Small intestine (tissue), 7 donors: ENCODE measurements at regions not wholly inside any gene's neighbourhood (a gene's known extent, or its start where the extent isn't known, plus 50 kb on each side); places are given as distances from the start of the nearest gene placed in this dataset.
"Not testable (repeated sequence)": the region's sequence is repeated elsewhere in the genome, so short reads cannot be mapped to it uniquely, and the experiment has no call there.

Experiments
- DNase-seq, 2 donors: peaks; one replicate each; pipeline versions ENCODE4 v3.0.0 to v3.0.0-alpha.2; 2013
- FAIRE-seq: peaks from 2 replicates; lab custom pipeline; 2012; peaks lifted over from hg19 to GRCh38; lab: Jason Lieb, UNC
- H3K27ac ChIP-seq, 3 donors: one replicate each; pipeline ENCODE4 v1.5.1; 2013; ENCODE audit warnings: low read length in 2 of 3, mild to moderate bottlenecking in 2 of 3, control low read depth in 1 of 3, inconsistent platforms in 1 of 3, low read depth in 1 of 3, moderate library complexity in 1 of 3
- H3K27me3 ChIP-seq, 3 donors: one replicate each; pipeline ENCODE4 v1.6.1; 2013; ENCODE audit warnings: low read length in 3 of 3, inconsistent platforms in 1 of 3; ENCODE audit not compliant: control insufficient read depth in 3 of 3, insufficient read depth in 3 of 3
- H3K36me3 ChIP-seq, 3 donors: one replicate each; pipeline ENCODE4 v1.6.1; 2013; ENCODE audit warnings: low read length in 3 of 3, inconsistent platforms in 1 of 3, low read depth in 1 of 3, mild to moderate bottlenecking in 1 of 3, moderate library complexity in 1 of 3; ENCODE audit not compliant: control insufficient read depth in 3 of 3, insufficient read depth in 2 of 3
- H3K4me1 ChIP-seq, 3 donors: one replicate each; pipeline ENCODE4 v1.6.1; 2013; ENCODE audit warnings: low read length in 2 of 3, inconsistent platforms in 1 of 3, low read depth in 1 of 3, mild to moderate bottlenecking in 1 of 3, moderate library complexity in 1 of 3; ENCODE audit not compliant: control insufficient read depth in 3 of 3, insufficient read depth in 2 of 3
- H3K4me3 ChIP-seq, 3 donors: one replicate each; pipeline ENCODE4 v1.5.1; 2013; ENCODE audit warnings: low read length in 3 of 3, control low read depth in 1 of 3, inconsistent platforms in 1 of 3, low read depth in 1 of 3, mild to moderate bottlenecking in 1 of 3, moderate library complexity in 1 of 3
- H3K9me3 ChIP-seq, 2 donors: one replicate each; pipeline ENCODE4 v1.6.1; 2013; ENCODE audit warnings: low read depth in 1 of 2, low read length in 1 of 2; ENCODE audit not compliant: control insufficient read depth in 2 of 2, insufficient read depth in 1 of 2
- WGBS, 3 donors: extraction: QIAGEN DNeasy Blood & Tissue Kit; methylation state at CpG; one replicate each; pipeline ENCODE4 v1.1.7; 2013; 5-methylcytosine and 5-hydroxymethylcytosine counted together
- donor health status: healthy with polysubstance abuse.
- donor health status: control.
- donor health status: control.
- donor health status: Bipolar disorder and iron deficiency.
- donor health status: healthy.

DNA sequence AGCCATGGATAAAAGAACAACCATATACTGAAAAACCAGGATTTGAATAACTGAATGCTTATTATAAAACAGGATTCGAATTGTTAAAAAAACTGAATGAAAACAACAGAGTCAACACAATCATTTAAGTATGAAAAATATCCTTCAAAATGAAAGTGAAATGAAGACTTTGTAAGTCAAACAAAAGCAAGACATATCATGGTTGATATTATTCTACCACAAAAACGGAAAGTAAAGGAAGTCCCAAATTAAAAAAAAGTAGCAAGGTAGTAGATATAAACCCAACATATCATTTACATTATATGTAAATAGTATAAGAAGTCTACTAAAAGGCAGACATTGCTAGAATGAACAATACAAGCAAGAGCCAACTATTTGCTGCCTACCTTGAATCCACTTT, 63.1 kb upstream of the POTEC start:
- not testable (repeated sequence) for H3K27me3 ChIP-seq, H3K36me3 ChIP-seq, H3K4me3 ChIP-seq, H3K9me3 ChIP-seq, H3K4me1 ChIP-seq, H3K27ac ChIP-seq, DNase-seq
- 32 to 40% (median 39%) methylated on average over 2 of the region's 2 CpGs for WGBS, 3 donors
- peak; percentile 96 for FAIRE-seq

DNA sequence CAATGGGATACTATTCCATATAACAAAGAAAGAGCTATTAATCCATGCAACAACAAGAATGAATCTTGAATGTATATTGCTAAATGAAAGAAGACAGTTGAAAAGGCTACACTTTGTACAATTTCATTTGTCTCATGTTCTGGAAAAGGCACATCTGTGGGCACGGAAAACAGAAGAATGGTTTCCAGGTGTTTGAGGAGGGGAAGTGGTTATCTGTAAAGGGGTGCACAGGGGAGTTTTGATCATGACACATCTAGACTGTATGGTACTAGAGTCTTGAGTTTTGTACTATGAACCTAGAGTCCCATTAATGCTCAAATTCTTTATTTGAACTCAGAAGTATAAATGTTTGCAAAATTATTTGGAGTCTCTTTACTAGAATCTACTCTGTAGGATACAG, 64.0 kb upstream of the POTEC start:
- not testable (repeated sequence) for H3K36me3 ChIP-seq, H3K4me1 ChIP-seq, H3K27me3 ChIP-seq, DNase-seq, H3K27ac ChIP-seq, H3K9me3 ChIP-seq, H3K4me3 ChIP-seq, FAIRE-seq
- WGBS, 3 donors = 0 to 4% (median 0%) methylated on average over 1 of the region's 1 CpG

DNA sequence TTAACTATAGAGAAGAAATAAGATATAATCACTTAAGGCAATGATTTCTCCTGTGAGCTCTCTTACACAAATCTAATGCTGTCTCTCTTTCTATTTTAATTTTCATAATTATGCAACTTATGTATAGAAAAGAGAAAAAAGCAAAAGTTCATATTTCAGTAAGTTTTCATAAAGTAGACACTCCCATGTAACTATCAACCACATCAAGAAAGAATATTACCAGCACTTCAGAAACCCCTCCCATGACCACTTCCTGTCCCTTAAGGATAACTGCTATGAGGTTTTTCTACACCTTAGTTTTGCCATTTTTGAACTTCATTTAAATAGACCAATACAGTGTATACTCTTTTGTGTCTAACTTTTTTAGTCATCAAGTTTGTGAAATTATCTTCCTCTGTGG, 69.0 kb upstream of the POTEC start:
- not testable (repeated sequence) for H3K4me3 ChIP-seq, H3K27me3 ChIP-seq, DNase-seq, FAIRE-seq, H3K27ac ChIP-seq, H3K4me1 ChIP-seq, H3K9me3 ChIP-seq, H3K36me3 ChIP-seq

DNA sequence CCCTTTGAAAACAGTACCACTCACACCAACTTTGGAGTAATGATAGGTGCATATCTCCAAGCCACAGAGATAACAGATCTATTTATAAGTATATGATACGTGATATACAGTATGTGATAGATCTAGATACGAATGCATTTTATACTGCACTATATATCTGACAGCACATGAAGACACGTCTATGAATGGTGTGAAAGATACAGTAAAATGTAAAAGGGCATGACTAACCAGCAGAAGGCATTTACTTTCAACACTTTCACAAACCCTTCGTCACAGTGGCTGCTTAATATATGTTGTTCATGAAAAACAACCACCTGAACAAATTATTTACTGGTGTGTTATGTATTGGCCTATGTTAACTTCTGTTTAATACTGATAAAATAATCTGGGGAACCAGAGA, 71.1 kb upstream of the POTEC start:
- H3K9me3 ChIP-seq, H3K36me3 ChIP-seq, H3K4me1 ChIP-seq, H3K27me3 ChIP-seq, DNase-seq, H3K27ac ChIP-seq, H3K4me3 ChIP-seq: not testable (repeated sequence)
- peak; percentile 30 for FAIRE-seq
- WGBS, 3 donors = 70 to 79% (median 75%) methylated on average over 2 to 3 of the region's 4 CpGs

DNA sequence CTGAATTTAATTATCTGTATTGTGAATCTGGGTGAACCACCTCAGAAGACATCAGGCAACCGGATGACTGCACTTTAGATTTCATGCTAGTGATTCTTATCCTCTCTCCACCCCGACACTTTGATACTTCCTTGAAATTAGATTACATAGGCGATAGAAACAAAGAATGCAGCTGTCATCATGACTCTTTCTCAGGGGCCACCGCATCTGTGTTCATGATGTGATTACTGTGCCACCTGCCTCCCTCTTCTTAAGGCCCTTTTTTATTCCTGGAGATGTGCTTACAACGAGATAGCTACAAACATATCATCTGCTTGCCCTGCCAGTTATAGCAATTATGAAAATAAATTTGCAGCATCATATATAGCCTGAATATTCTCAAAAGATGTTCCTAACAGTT, 83.9 kb upstream of the POTEC start:
- not testable (repeated sequence) for H3K4me1 ChIP-seq, DNase-seq, FAIRE-seq, H3K9me3 ChIP-seq, H3K4me3 ChIP-seq, H3K27ac ChIP-seq, H3K36me3 ChIP-seq, H3K27me3 ChIP-seq
- 18 to 79% (median 36%) methylated on average over 3 of the region's 5 CpGs for WGBS, 3 donors

DNA sequence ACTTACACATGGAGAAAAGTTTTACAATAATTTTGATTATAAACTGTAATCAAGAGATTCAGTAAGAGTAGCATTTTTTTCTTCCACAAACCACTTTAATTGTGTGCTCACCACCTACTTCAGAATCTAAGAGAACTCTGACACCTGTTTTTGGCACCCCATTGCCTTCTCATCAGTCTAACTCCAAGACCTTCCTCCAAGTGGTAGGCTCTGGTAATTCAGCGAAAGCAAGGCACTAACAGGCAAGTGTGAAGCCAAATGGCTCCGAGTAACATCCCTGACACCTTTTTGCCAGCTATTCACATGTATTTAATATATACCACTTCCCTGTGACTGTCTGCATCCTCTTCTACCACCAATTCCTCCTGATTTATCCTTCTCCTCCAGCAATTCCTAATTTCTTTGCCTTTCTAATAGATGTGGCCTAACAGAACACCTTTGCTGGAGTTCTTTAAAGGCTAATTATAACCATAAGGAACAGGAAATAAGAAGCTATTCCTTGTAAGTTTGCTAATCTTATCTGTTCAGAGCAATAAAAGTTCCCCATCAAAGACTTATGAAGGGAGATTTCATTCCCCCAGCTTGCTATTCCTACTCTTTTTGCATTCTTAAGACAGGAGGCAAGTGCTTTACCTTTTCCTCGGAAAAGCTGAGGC, 85.1 kb upstream of the POTEC start:
- H3K4me1 ChIP-seq, DNase-seq, FAIRE-seq, H3K9me3 ChIP-seq, H3K36me3 ChIP-seq, H3K27ac ChIP-seq, H3K4me3 ChIP-seq, H3K27me3 ChIP-seq: not testable (repeated sequence)
- WGBS, 3 donors = 27 to 39% (median 38%) methylated on average over 2 to 3 of the region's 3 CpGs

DNA sequence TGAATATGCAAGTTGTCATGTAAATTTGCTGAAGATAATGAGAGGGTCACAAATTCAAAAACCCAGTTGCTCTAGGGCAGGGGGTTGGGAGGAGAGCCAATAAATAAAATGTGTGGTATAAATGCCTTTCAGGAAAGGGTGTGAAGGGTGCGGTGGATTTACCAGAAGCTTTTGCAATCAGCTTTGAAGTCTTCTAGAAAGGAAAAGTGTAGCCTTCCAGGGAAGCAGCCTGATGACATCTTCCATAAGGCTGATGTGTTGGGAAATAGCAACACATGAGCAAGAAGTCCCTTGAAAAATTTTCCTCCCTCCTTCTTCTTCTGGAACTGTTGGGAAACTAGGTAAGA, 85.6 kb upstream of the POTEC start:
- WGBS, 3 donors = 24 to 56% (median 47%) methylated on average over 1 of the region's 1 CpG
- DNase-seq = peak in 1 of 2 donors; percentile 10

DNA sequence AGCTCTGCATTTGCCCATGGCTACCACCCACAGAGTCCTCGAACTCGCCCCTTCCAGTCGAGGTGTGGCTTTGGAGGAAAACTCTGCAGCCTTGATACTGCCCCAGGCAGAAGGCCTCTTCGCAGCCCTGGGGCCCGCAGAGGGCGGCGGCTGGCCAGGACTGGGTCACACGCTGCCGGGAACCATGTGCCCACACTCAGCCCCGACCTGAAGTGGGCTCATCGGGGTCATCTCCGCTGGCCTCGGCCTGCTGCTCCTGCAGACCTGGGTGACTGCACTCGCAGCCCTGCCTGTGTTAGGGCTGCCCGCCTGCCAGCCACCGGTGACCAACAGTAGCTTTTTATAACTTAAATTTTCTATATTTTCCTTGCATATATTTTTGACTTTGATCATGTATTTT, 89.6 kb upstream of the POTEC start:
- H3K9me3 ChIP-seq, H3K4me3 ChIP-seq, H3K27ac ChIP-seq, H3K36me3 ChIP-seq, FAIRE-seq, H3K27me3 ChIP-seq, DNase-seq, H3K4me1 ChIP-seq: not testable (repeated sequence)
- WGBS, 3 donors = 90 to 99% (median 96%) methylated on average over 10 to 16 of the region's 16 CpGs

More for the DNA sequence above, 85.6 kb upstream of the POTEC start:
- H3K36me3 ChIP-seq, H3K9me3 ChIP-seq, FAIRE-seq, H3K4me1 ChIP-seq, H3K27me3 ChIP-seq, H3K4me3 ChIP-seq, H3K27ac ChIP-seq: not testable (repeated sequence)

DNA sequence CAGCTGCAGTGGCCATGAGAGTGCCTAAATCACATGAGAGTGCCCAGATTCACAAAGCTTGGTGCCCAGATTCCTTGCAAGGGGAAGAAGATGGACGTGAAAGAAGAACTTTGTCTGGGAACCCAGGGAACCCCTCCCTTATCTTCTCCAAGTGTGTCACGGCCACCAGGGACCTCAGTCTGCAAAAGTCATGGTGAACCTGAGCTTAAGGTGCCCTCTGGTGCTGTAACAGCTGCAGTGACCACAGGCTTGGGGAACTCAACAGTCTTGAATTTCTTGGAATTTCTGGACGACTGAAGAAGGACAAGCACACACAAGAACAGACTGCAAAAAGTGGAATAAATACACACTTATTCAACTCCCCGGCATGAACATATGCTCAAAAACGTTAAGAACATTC, 94.6 kb upstream of the POTEC start:
- not testable (repeated sequence) for H3K36me3 ChIP-seq, H3K4me1 ChIP-seq, H3K27me3 ChIP-seq, DNase-seq, FAIRE-seq, H3K27ac ChIP-seq, H3K4me3 ChIP-seq, H3K9me3 ChIP-seq
- WGBS, 3 donors = 47 to 59% (median 51%) methylated on average over 3 to 4 of the region's 5 CpGs
